ENCODE measurements at regions not wholly inside any gene's neighbourhood (a gene's known extent, or its start where the extent isn't known, plus 50 kb on each side); places are given as distances from the start of the nearest gene placed in this dataset.

DNA sequence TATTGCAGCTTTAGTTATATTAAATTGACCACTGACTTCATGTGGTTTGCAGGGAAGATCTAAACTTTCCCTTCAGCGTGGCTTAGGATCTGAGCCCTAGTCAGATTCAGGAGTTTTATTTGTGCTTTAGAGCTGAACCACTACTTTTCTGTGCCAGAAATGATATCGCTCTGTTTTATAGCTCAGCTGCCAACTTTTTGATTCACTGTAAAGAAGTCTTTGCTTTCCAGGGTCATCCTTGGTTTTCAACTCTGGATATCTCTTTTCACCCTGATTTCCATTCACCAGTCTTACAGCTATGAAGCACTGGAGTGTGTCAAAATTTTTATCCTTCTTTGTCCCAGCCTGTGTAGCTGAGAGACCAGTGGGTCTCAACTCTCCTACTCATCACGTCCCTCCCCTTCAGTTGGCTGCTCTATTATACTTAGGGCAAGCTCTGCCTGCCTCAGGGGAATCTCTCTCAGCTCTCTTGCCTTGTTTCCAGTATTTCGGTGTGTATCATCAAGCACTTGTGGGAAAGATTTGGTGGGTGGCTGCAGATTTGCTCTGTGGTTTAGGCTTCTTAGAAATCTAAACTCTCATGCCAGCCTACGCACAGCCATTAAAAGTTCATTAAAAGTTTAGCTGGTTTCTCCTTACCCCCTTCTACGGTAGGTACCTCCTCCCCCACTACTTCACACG is 425.5 kb downstream of the TENT5A start:
- no peak for DNase-seq
- H3K27me3 Mint-ChIP-seq (ENCODE audit: unreplicated experiment), result peaks cover 2% of the 10 kb centered on the region
- H3K36me3 Mint-ChIP-seq (ENCODE audit: unreplicated experiment), result no peaks in the 10 kb centered on the region
- no peak overlapping the region for H3K27ac Mint-ChIP-seq (ENCODE audit: unreplicated experiment)
- H3K4me1 Mint-ChIP-seq (ENCODE audit: low read depth, unreplicated experiment), result no peaks in the 10 kb centered on the region
- H3K9me3 Mint-ChIP-seq (ENCODE audit: unreplicated experiment), result peaks cover 2% of the 10 kb centered on the region
- TF ChIP-seq, protein P1, sequence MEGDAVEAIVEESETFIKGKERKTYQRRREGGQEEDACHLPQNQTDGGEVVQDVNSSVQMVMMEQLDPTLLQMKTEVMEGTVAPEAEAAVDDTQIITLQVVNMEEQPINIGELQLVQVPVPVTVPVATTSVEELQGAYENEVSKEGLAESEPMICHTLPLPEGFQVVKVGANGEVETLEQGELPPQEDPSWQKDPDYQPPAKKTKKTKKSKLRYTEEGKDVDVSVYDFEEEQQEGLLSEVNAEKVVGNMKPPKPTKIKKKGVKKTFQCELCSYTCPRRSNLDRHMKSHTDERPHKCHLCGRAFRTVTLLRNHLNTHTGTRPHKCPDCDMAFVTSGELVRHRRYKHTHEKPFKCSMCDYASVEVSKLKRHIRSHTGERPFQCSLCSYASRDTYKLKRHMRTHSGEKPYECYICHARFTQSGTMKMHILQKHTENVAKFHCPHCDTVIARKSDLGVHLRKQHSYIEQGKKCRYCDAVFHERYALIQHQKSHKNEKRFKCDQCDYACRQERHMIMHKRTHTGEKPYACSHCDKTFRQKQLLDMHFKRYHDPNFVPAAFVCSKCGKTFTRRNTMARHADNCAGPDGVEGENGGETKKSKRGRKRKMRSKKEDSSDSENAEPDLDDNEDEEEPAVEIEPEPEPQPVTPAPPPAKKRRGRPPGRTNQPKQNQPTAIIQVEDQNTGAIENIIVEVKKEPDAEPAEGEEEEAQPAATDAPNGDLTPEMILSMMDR (IDR thresholded peaks at IDR 0.05; ENCODE audit: partially characterized antibody, unreplicated experiment), result no peak
- H3K4me3 Mint-ChIP-seq (ENCODE audit: unreplicated experiment), result no peak overlapping the region

DNA sequence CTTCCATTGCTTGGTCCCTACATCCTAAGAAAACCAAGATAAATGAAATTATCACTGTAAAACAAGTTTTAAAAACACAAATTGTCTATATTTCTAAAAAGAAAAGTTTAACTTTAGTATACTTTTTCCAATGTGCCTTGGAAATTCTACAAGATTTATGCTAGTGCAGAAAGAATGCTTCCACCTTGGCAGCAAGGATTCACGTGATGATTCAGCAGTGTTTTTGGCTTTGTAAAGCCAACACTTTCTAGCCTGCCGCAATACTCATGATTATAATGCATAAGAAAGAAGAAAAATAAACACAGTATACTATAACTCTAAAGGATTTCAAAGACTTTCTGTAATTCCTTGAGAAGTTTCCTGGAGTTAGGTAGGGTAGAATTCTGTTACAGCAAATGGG is 442.7 kb downstream of the TENT5A start:
- Mint-ChIP-seq H3K27me3 (ENCODE audit: unreplicated experiment) (no peaks in the 10 kb centered on the region), H3K4me3 (ENCODE audit: unreplicated experiment) (no peak overlapping the region), H3K9me3 (ENCODE audit: unreplicated experiment) (no peaks in the 10 kb centered on the region), H3K36me3 (ENCODE audit: unreplicated experiment) (no peaks in the 10 kb centered on the region), H3K4me1 (ENCODE audit: low read depth, unreplicated experiment) (no peaks in the 10 kb centered on the region), H3K27ac (ENCODE audit: unreplicated experiment) (no peak overlapping the region)
- TF ChIP-seq, protein P1 (IDR thresholded peaks at IDR 0.05; ENCODE audit: partially characterized antibody, unreplicated experiment), result no peak
- no peak for DNase-seq

DNA sequence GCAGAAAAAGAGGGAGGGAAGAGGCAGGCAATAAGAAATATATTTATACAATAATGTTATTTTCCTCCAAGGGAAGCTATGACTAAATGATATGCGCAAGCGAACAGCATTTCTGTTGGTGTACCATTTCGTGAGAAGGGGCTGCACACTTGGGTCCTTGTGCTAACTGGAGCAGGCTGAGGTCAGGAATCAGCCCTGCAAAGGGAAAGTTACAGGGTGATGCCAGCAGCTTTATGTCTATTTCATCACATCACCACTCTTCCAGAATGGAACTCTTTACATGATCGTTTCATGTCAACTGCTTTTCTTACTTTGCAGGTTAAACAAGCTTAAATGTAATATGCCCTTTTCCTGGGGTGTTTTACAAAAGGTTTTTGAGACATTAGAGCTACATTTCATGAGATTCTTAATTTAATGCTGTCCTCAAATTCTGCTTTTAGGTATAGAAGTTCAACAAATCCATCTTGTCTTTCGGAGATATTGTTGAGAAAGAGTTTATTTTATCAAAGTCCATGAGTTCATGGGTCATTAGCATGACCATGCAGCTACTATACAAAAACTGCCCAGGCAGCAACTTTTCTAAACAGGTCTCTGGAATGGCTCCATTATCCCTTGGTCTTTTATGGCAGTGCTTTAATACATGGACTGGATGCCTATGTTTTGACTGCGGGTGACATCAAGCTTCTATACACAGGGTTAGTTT is 443.8 kb downstream of the TENT5A start:
- no peaks in the 10 kb centered on the region for H3K4me1 Mint-ChIP-seq (ENCODE audit: low read depth, unreplicated experiment)
- H3K36me3 Mint-ChIP-seq (ENCODE audit: unreplicated experiment), result no peaks in the 10 kb centered on the region
- no peak overlapping the region for H3K4me3 Mint-ChIP-seq (ENCODE audit: unreplicated experiment)
- TF ChIP-seq, protein P1 (IDR thresholded peaks at IDR 0.05; ENCODE audit: partially characterized antibody, unreplicated experiment), result no peak
- no peaks in the 10 kb centered on the region for H3K9me3 Mint-ChIP-seq (ENCODE audit: unreplicated experiment)
- DNase-seq, result no peak
- H3K27me3 Mint-ChIP-seq (ENCODE audit: unreplicated experiment), result no peaks in the 10 kb centered on the region
- no peak overlapping the region for H3K27ac Mint-ChIP-seq (ENCODE audit: unreplicated experiment)

DNA sequence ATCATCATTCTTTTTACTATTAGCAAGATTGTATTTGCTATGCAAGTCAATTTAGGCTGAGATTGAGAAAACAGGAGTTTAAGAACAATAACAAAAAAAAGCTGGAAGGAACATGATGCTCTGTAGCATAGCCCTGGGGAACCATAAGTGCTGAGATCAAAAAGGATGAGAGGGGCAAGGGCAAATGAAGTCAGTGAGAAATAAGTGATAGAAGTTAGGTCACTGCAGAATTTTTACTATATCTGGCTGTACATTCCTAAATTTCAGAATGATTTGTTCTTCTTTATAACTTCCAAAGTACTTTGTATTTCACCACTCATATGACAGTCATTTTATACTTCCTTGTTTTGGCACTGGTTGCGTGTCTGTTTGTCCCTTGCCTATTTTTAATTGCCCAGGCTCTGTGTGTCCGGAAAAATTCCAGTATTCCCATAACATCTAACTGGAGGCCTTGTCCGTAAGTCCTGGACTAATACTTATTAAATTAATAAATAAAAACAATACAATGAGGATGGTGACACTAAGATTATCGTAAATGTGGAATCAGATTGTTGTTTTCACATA is 444.7 kb downstream of the TENT5A start:
- DNase-seq, result no peak
- no peak overlapping the region for H3K4me3 Mint-ChIP-seq (ENCODE audit: unreplicated experiment)
- H3K9me3 Mint-ChIP-seq (ENCODE audit: unreplicated experiment), result no peaks in the 10 kb centered on the region
- no peaks in the 10 kb centered on the region for H3K4me1 Mint-ChIP-seq (ENCODE audit: low read depth, unreplicated experiment)
- H3K27me3 Mint-ChIP-seq (ENCODE audit: unreplicated experiment), result no peaks in the 10 kb centered on the region
- H3K36me3 Mint-ChIP-seq (ENCODE audit: unreplicated experiment), result no peaks in the 10 kb centered on the region
- no peak overlapping the region for H3K27ac Mint-ChIP-seq (ENCODE audit: unreplicated experiment)
- TF ChIP-seq, protein P1 (IDR thresholded peaks at IDR 0.05; ENCODE audit: partially characterized antibody, unreplicated experiment), result no peak

DNA sequence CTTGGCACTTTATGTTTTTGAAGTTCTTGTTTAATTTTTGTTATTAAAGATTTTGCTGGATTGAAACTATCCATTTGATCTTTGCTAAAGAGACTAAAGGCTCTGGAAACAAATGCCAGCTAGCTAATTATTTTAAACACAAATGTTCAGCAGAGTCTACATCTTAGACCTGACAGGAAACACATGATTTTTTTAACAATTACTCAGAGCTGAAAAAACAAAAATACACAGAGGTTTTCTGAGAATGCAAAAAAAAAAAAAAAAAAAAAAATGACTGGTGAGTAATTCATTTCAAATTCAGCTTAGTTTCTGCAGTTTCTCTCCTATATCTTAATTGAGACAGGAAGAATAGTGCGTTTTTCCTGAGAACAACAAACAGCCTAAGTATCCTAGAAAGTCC is 448.0 kb downstream of the TENT5A start:
- TF ChIP-seq, protein P1 (IDR thresholded peaks at IDR 0.05; ENCODE audit: partially characterized antibody, unreplicated experiment), result no peak
- DNase-seq, result no peak
- no peak overlapping the region for H3K27ac Mint-ChIP-seq (ENCODE audit: unreplicated experiment)
- no peaks in the 10 kb centered on the region for H3K27me3 Mint-ChIP-seq (ENCODE audit: unreplicated experiment)
- no peak overlapping the region for H3K4me3 Mint-ChIP-seq (ENCODE audit: unreplicated experiment)
- H3K4me1 Mint-ChIP-seq (ENCODE audit: low read depth, unreplicated experiment), result no peaks in the 10 kb centered on the region
- no peaks in the 10 kb centered on the region for H3K36me3 Mint-ChIP-seq (ENCODE audit: unreplicated experiment)
- no peaks in the 10 kb centered on the region for H3K9me3 Mint-ChIP-seq (ENCODE audit: unreplicated experiment)

Data from glutamatergic neuron (in vitro differentiated cells).